AG09319 (cell line): ENCODE measurements at regions not wholly inside any gene's neighbourhood (a gene's known extent, or its start where the extent isn't known, plus 50 kb on each side); places are given as distances from the start of the nearest gene placed in this dataset.

ENCODE experiments used
- DNase-seq: peaks from one replicate; pipeline ENCODE4 v3.0.0-alpha.2; 2010; ENCODE audit warnings: low read depth; ENCODE audit errors: extremely low read depth
- TF ChIP-seq, protein P1 (sequence below): IDR thresholded peaks from 2 replicates; pipeline ENCODE4 v1.5.1; 2011; ENCODE audit warnings: low read depth, mild to moderate bottlenecking, inconsistent platforms, low read length, moderate library complexity

DNA sequence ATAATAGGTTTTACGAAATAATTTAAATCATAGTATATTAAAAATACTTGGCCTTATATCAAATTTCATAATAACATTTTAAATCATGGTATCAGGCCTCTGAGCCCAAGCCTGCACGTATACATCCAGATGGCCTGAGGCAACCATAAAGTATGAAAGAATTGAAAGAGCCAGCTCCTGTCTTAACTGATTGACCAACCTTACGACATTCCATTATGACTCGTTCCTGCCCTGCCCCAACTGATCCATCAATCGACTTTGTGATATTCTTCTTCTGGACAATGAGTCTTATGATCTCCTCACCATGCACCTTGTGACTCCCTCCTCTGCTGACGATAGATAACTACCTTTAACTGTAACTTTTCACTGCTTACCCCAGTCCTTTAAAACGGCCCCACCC, 545.0 kb downstream of the MTRR start:
- TF ChIP-seq, protein P1, sequence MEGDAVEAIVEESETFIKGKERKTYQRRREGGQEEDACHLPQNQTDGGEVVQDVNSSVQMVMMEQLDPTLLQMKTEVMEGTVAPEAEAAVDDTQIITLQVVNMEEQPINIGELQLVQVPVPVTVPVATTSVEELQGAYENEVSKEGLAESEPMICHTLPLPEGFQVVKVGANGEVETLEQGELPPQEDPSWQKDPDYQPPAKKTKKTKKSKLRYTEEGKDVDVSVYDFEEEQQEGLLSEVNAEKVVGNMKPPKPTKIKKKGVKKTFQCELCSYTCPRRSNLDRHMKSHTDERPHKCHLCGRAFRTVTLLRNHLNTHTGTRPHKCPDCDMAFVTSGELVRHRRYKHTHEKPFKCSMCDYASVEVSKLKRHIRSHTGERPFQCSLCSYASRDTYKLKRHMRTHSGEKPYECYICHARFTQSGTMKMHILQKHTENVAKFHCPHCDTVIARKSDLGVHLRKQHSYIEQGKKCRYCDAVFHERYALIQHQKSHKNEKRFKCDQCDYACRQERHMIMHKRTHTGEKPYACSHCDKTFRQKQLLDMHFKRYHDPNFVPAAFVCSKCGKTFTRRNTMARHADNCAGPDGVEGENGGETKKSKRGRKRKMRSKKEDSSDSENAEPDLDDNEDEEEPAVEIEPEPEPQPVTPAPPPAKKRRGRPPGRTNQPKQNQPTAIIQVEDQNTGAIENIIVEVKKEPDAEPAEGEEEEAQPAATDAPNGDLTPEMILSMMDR = no peak
- DNase-seq = no peak

DNA sequence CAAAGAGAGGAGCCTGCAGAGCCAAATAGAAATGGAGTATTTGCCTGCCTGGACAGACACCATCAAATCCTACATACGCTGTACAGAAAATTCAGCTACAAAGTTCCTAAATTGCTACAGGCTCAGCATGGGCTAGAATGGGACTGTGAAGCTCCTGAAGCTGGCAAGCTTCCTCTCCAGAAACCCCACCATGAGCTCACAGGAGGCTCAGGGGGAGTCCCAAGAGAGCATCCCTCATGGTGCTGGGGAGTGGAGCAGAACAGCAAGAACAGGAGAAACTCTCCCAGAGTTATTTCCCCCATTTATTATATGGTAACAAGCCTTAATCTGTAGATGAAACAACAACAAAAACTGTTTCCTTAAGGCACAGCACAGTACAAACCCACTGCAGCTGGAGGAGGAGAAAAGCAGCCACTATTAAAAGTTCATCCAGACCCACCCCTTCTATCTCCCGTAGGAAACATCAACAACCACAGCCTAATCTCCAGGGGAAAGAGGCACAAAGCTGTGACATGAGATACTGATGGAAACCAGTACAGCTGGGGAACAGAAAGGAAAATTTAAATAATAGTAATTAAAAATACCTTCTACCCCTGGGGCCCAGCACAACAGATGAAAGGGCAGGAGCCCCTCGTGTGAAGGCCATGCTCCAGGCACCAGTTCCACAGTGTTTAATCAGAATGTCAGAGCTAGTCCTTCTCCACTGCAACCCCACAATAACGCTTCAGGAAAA, 548.5 kb downstream of the MTRR start:
- TF ChIP-seq, protein P1 = no peak

DNA sequence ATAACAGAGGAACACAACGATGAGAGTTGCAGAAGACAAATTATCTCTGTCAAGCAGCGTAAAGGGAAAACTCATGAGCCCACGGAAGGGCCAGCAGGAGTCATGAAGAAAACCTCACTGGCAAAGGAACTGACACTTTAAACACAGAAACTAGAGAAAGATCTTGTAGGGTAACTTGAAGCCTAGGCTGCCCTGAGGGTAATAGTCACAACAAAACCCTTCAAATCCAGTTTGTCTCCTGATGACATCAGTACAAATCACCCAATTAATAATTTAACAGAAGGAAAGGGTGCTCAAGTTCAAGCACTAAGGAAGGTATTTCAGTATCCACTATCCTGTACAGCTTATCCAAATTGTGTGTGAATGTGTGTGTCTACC, 549.1 kb downstream of the MTRR start:
- DNase-seq = no peak
- TF ChIP-seq, protein P1 = no peak

More for the DNA sequence above, 548.5 kb downstream of the MTRR start:
- no peak for DNase-seq

DNA sequence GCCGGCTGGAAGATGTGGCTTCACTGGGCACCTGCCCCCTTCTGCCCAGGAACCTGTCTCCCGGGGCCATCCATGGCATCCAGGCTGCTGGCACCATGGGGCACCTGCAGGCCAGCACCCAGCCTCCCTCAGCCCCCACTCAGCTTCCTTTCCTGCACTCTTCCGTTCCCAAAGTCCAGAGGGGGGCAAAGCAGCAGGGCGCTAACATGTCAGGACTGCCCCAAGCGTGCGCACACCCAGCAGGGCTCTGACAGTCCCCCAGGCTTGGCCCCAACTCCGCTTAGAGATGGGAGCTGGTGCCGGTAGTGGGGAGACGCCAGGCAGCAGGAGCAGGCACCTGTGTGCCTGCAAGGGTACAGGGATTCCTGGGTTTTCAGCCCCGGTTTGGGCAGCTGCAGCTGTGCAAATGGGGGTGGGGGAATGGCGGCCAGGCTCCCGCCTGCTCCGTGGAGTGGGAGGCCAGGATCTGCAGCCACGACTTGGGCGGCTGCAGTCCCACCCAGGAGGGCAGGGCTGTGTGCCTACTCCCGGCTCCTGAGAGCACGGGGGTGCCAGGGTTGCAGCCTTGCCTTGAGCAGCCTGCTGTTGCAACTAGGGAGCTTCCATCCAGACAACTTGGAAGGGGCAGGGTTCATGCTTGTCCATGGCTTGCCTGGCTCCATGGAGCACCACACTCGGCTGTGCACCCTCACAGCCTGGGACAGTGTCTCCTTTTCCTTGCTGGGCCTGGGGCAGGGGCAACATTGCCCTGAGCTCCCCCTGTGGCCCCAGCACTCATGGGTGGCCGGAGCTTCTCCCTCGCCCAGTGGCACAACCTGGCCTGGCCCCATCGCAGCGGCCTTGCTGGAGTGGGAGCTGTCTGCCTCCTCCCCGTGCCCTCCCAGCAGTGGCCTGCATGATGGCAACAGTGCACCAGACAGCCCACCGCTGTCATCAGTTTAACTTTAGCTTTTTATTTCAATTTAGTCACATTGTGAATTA, 561.1 kb downstream of the MTRR start:
- DNase-seq = no peak
- TF ChIP-seq, protein P1 = no peak

DNA sequence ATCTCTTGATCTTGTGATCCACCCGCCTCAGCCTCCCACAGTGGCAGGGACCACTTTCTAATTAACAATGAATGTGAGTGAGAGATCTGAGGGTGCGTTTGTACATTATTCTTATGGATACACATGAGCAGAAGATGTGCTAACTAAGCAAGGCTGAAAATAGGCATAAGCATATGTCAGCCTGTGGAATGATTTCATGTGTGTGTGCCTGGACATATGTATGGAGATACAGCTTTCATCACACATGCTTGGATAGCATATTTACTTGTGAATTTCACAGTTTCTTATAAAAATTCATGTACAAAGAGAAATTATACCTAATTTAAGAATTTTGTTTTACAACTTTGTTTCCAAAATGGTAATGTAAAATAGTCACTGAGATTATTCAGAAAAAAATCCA, 565.6 kb downstream of the MTRR start:
- DNase-seq = no peak
- TF ChIP-seq, protein P1 = no peak

DNA sequence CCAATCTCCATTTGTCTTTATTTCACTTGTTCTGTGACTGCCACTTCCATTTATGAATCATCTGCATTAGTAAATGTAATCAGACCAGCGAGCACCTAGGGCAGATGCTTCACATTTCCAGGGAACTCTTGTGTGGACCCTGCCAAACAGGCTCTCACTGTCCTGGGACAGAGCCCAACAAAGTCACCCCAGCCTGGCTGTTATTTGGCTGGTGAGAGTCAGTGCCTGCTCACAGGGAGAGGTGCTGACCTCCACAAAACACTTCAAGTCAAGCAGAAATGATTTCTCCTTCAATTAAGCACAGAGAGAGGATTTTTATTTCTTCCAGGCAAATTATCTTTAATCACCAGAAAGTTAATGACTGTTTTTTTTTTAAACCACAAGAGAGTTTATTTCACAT, 568.0 kb downstream of the MTRR start:
- TF ChIP-seq, protein P1 = no peak
- no peak for DNase-seq

DNA sequence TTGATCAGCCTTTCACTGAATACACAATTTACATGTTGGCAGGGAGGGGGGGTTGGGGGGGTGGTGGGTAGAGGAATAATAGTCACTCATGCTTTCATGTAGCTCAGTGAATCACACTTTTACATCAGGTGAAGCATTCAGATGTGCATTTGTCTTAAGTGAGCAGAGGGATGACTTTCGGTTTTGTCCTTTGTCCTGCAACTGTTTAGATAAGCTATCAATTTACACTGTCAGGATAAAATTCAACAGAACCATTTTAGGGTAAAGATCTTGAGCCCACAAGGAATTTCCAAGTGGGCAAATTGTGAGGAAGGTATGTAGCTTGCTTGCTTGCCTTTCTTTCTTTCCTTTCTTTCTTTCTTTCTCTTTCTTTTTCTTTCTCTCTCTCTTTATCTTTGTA, 576.2 kb downstream of the MTRR start:
- DNase-seq = no peak
- TF ChIP-seq, protein P1 = no peak
